Heart left ventricle (tissue), 16 donors: ENCODE measurements at regions not wholly inside any gene's neighbourhood (a gene's known extent, or its start where the extent isn't known, plus 50 kb on each side); places are given as distances from the start of the nearest gene placed in this dataset.
"Not testable (repeated sequence)": the region's sequence is repeated elsewhere in the genome, so short reads cannot be mapped to it uniquely, and the experiment has no call there.

Experiments used
- ATAC-seq, 4 donors: fragments of 200-7000 bp; cut with Tn5 transposase; one replicate each; pipeline ENCODE4 v1.9.1; 2020 to 2022; ENCODE audit warnings: moderate library complexity in 4 of 4, mild to moderate bottlenecking in 3 of 4, moderate number of reproducible peaks in 1 of 4
- DNase-seq, 5 donors: peaks; one replicate each; pipeline ENCODE4 v3.0.0-alpha.2; 2020
- H3K27ac ChIP-seq, 12 donors: fragments of 200-600 bp; sonication (generic) in 4 of 12; one replicate each; pipeline versions ENCODE4 v1.5.0 to v1.8.0; 2016 to 2022; ENCODE audit warnings: mild to moderate bottlenecking in 2 of 12
- H3K27me3 ChIP-seq, 9 donors: fragments of 200-600 bp; sonication (generic) in 2 of 9; one replicate each; pipeline versions ENCODE4 v1.5.1 to v1.8.0; 2016 to 2022; ENCODE audit warnings: mild to moderate bottlenecking in 3 of 9
- H3K36me3 ChIP-seq, 9 donors: fragments of 200-600 bp; sonication (generic) in 2 of 9; one replicate each; pipeline versions ENCODE4 v1.5.0 to v1.8.0; 2018 to 2022; ENCODE audit warnings: mild to moderate bottlenecking in 2 of 9
- H3K4me1 ChIP-seq, 12 donors: fragments of 200-600 bp; sonication (generic) in 4 of 12; one replicate each; pipeline versions ENCODE4 v1.5.0 to v1.8.0; 2016 to 2022; ENCODE audit warnings: mild to moderate bottlenecking in 3 of 12
- H3K4me3 ChIP-seq, 12 donors: fragments of 200-600 bp; sonication (generic) in 4 of 12; one replicate each; pipeline versions ENCODE4 v1.5.0 to v1.8.0; 2017 to 2022; ENCODE audit warnings: mild to moderate bottlenecking in 9 of 12, moderate library complexity in 4 of 12
- H3K9me3 ChIP-seq, 12 donors: fragments of 200-600 bp; sonication (generic) in 4 of 12; one replicate each; pipeline versions ENCODE4 v1.5.0 to v1.8.0; 2016 to 2022; ENCODE audit warnings: mild to moderate bottlenecking in 1 of 12
- POLR2A ChIP-seq, 2 donors: fragments of 450-650 bp; IDR thresholded peaks; one replicate each; pipeline ENCODE4 v1.6.1; 2017; ENCODE audit warnings: antibody characterized with exemption in 2 of 2, mild to moderate bottlenecking in 2 of 2, moderate library complexity in 2 of 2
- WGBS, 4 donors: extraction: QIAGEN DNeasy Blood & Tissue Kit in 2 of 4; methylation state at CpG; one replicate each; pipeline versions ENCODE4 v1.1.5 to v1.1.7; 2013 to 2018; 5-methylcytosine and 5-hydroxymethylcytosine counted together
- intact Hi-C, 10 donors: fragments of 100-400 bp; cut with DNase I; formaldehyde crosslinking; loops; one replicate each; pipeline versions ENCODE4 v1.11.1 to v1.14.2; 2022
- TF ChIP-seq, protein P1 (sequence below), 12 donors: fragments of 200-600 bp; sonication (generic) in 4 of 12; IDR thresholded peaks; one replicate each; pipeline versions ENCODE4 v1.5.0 to v1.8.0; 2018 to 2022; ENCODE audit warnings: antibody characterized with exemption in 12 of 12, mild to moderate bottlenecking in 5 of 12
- donor health status: ischemic (EF 13 %, LVEDD 7.1; RV severe dilation, severe dysfunction).
- donor health status: healthy with polysubstance abuse.
- donor health status: DM: no; HTN: yes; CAD: no.
- donor health status: DM: no; HTN: no; CAD: no.
- donor health status: ischemic (EF 25% LVEDD 6.9; RV normal size, moderate dysfunction).
- donor health status: ischemic (EF 25% LVEDD 5.7; RV mildly dilated, moderate dysfunction).
- donor health status: healthy.
- donor health status: DM: yes; HTN: yes; CAD: no.
- donor health status: ischemic (EF 35%, LVEDD 5.7; RV mildly dilated, moderate dysfunction).
- donor health status: nonischemic (EF 11% LVEDD 7.7; RV severe dilation, severe dysfunction).
- donor health status: DM: yes; HTN: yes; CAD: no.
- donor health status: PGD.
- donor health status: ischemic (EF 29% LVEDD 5.4; RV normal size, mild dysfunction).
- donor health status: nonischemic (EF 23%, LVEDD 6.1; RV moderate dilation, normal function).

DNA sequence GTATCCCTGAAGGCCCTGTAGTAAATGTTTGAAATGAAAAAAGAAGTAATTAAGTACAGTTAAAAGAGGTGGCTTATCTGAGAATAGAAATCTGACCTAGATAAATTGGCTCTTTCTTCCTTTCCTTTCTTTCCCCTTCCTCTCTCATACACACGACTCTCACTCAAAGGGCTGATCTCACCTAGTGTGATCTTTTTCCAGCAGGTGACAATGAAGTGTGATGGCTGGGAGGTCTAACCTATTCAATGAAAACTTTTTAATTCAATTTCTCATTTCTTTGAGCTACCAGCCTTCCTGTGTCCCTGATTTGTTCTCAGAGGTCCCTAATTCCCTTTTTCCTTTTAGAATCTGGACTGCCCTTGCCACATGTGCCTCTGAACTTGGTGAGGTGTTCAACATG lies 118.0 kb upstream of the RIMS1 start:
- 16 to 43% (median 30%) methylated on average over 1 of the region's 1 CpG for WGBS, 4 donors
- no peak for ATAC-seq

DNA sequence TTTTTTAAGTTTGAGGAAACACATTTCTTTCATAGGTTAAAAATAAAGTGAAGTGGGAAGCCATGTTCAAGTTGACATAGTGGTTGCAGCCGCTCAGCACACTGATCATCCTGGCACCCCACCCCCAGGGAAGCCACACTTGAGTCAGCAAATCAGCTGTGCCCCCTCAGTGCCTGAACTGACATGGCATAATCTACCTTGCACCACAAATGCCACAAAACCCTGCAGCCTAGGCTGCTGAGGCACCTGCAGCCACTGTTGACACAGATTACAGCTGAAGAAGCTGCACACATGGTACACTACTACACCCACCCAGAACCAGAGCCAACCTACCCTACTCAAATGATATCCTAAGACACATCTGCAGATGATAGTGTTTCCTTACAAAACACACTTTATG lies 77.5 kb upstream of the RIMS1 start:
- Histone ChIP-seq H3K4me3 (no peak overlapping the region), H3K36me3 (no peaks in the 10 kb centered on the region), H3K4me1 (no peaks in the 10 kb centered on the region), H3K27me3 (no peaks in the 10 kb centered on the region), H3K9me3 (peaks cover 0 to 56% (median 30%) of the 10 kb centered on the region in 12 donors), H3K27ac (no peak overlapping the region)
- DNase-seq (no peak), ATAC-seq (no peak)
- no peak for TF ChIP-seq POLR2A (IDR thresholded peaks at IDR 0.05)
- TF ChIP-seq, protein P1, sequence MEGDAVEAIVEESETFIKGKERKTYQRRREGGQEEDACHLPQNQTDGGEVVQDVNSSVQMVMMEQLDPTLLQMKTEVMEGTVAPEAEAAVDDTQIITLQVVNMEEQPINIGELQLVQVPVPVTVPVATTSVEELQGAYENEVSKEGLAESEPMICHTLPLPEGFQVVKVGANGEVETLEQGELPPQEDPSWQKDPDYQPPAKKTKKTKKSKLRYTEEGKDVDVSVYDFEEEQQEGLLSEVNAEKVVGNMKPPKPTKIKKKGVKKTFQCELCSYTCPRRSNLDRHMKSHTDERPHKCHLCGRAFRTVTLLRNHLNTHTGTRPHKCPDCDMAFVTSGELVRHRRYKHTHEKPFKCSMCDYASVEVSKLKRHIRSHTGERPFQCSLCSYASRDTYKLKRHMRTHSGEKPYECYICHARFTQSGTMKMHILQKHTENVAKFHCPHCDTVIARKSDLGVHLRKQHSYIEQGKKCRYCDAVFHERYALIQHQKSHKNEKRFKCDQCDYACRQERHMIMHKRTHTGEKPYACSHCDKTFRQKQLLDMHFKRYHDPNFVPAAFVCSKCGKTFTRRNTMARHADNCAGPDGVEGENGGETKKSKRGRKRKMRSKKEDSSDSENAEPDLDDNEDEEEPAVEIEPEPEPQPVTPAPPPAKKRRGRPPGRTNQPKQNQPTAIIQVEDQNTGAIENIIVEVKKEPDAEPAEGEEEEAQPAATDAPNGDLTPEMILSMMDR (IDR thresholded peaks at IDR 0.05): no peak
- 70 to 89% (median 83%) methylated on average over 1 of the region's 1 CpG for WGBS, 4 donors
- intact Hi-C loops: no loop called here

More for the DNA sequence above, 118.0 kb upstream of the RIMS1 start:
- H3K36me3 ChIP-seq: no peaks in the 10 kb centered on the region
- peaks cover 0 to 1% (median 0%) of the 10 kb centered on the region in 12 donors for H3K9me3 ChIP-seq
- H3K27me3 ChIP-seq: no peaks in the 10 kb centered on the region
- intact Hi-C loops: no loop called here
- DNase-seq: no peak
- H3K4me1 ChIP-seq: no peaks in the 10 kb centered on the region
- no peak overlapping the region for H3K4me3 ChIP-seq
- H3K27ac ChIP-seq: no peak overlapping the region
- no peak for TF ChIP-seq POLR2A (IDR thresholded peaks at IDR 0.05)
- TF ChIP-seq, protein P1 (IDR thresholded peaks at IDR 0.05): no peak

DNA sequence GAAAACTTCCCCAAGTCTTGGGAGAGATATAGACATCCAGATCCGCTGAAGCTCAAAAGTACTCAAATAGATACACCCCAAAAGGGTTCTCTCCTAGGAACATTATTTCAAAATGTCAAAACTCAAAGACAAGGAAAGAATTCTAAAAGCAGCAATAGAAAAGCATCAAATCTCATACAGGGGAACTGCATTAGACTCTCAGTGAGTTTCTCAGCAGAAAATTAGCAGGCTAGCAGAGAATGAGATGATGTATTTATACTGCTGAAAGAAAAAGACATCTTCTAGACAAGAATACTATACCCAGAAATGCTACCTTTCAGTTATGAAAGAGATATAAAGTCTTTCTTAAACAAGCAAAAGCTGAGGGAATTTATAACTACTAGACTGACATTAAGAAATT lies 75.5 kb upstream of the RIMS1 start:
- 87 to 97% (median 91%) methylated on average over 1 of the region's 1 CpG for WGBS, 4 donors
- peaks cover 0 to 76% (median 40%) of the 10 kb centered on the region in 12 donors for H3K9me3 ChIP-seq

DNA sequence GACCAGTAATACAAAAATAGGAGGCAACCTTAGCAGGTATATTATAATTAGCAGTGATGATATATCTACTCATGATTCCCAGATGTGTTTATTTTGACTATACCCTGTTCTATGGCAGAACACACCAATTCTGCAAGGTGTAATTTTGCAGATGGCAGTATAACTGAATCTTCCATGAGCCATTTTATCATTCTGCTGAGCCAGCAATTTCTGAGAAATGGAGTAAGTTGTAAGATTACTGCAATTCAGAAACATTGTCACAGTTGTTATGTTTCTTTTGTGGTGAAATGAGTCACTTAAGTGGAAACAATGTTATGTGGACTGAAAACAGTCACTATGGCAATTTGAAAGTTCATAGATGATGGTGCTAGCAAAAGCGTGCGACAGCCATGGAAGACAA lies 63.7 kb upstream of the RIMS1 start:
- ATAC-seq: no peak
- Histone ChIP-seq H3K9me3 (peaks cover 0 to 9% (median 0%) of the 10 kb centered on the region in 12 donors), H3K36me3 (no peaks in the 10 kb centered on the region), H3K4me3 (no peak overlapping the region), H3K27me3 (no peaks in the 10 kb centered on the region), H3K4me1 (no peaks in the 10 kb centered on the region), H3K27ac (no peak overlapping the region)
- no peak for TF ChIP-seq POLR2A (IDR thresholded peaks at IDR 0.05)
- TF ChIP-seq, protein P1 (IDR thresholded peaks at IDR 0.05): no peak
- no peak for DNase-seq
- intact Hi-C loops: no loop called here
- 95 to 97% (median 96%) methylated on average over 2 of the region's 2 CpGs for WGBS, 4 donors

More for the DNA sequence above, 75.5 kb upstream of the RIMS1 start:
- H3K36me3 ChIP-seq: no peaks in the 10 kb centered on the region
- H3K27ac ChIP-seq: no peak overlapping the region
- TF ChIP-seq, protein P1 (IDR thresholded peaks at IDR 0.05): no peak
- no peak for TF ChIP-seq POLR2A (IDR thresholded peaks at IDR 0.05)
- H3K4me3 ChIP-seq: no peak overlapping the region
- no peaks in the 10 kb centered on the region for H3K27me3 ChIP-seq
- no peak for DNase-seq
- intact Hi-C loops: no loop called here
- H3K4me1 ChIP-seq: no peaks in the 10 kb centered on the region
- ATAC-seq: no peak

DNA sequence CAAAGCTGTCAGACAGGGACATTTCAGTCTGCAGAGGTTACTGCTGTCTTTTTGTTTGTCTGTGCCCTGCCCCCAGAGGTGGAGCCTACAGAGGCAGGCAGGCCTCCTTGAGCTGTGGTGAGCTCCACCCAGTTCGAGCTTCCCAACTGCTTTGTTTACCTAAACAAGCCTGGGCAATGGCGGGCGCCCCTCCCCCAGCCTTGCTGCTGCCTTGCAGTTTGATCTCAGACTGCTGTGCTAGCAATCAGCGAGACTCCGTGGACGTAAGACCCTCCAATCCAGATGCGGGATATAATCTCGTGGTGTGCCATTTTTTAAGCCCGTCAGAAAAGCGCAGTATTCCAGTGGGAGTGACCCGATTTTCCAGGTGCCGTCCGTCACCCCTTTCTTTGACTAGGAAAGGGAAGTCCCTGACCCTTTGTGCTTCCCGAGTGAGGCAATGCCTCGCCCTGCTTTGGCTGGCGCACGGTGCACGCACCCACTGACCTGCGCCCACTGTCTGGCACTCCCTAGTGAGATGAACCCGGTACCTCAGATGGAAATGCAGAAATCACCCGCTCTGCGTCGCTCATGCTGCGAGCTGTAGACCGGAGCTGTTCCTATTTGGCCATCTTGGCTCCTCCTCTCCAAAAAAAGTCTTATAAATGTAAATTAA lies 54.1 kb upstream of the RIMS1 start:
- H3K36me3 ChIP-seq, H3K27ac ChIP-seq, intact Hi-C loops, H3K4me3 ChIP-seq, H3K27me3 ChIP-seq, H3K4me1 ChIP-seq, ATAC-seq: not testable (repeated sequence)
- H3K9me3 ChIP-seq: peaks cover 0 to 12% (median 2%) of the 10 kb centered on the region in 12 donors
- WGBS, 4 donors: 92 to 95% (median 93%) methylated on average over 22 to 24 of the region's 25 CpGs
- peak in 1 of 5 donors; percentile 14 for DNase-seq
